T-helper 17 cell (primary cell): ENCODE measurements at regions not wholly inside any gene's neighbourhood (a gene's known extent, or its start where the extent isn't known, plus 50 kb on each side); places are given as distances from the start of the nearest gene placed in this dataset.

Experiments
- ATAC-seq: fragments of 150-1000 bp; cut with Tn5 transposase; 2 replicates; pipeline ENCODE4 v1.10.0; 2021; ENCODE audit warnings: mild to moderate bottlenecking, moderate library complexity
- DNase-seq, 3 donors: peaks; one replicate each; pipeline versions ENCODE4 v3.0.0 to v3.0.0-alpha.2; 2020 to 2021
- H3K9me3 ChIP-seq: one replicate; pipeline ENCODE4 v1.7.0; 2013; ENCODE audit warnings: low read length, mild to moderate bottlenecking; ENCODE audit not compliant: control insufficient read depth, poor library complexity, severe bottlenecking
- H3K27ac Mint-ChIP-seq: one replicate; pipeline ENCODE4 v1.8.0; 2022; ENCODE audit warnings: mild to moderate bottlenecking, moderate library complexity, mixed read lengths
- H3K27me3 Mint-ChIP-seq: one replicate; pipeline ENCODE4 v1.8.0; 2022; ENCODE audit warnings: mixed read lengths
- H3K36me3 Mint-ChIP-seq: one replicate; pipeline ENCODE4 v1.8.0; 2022; ENCODE audit warnings: low read depth, mixed read lengths
- H3K4me1 Mint-ChIP-seq: one replicate; pipeline ENCODE4 v1.8.0; 2022; ENCODE audit warnings: mild to moderate bottlenecking, mixed read lengths
- H3K4me3 Mint-ChIP-seq: one replicate; pipeline ENCODE4 v1.8.0; 2022; ENCODE audit warnings: mild to moderate bottlenecking, moderate library complexity, mixed read lengths

DNA sequence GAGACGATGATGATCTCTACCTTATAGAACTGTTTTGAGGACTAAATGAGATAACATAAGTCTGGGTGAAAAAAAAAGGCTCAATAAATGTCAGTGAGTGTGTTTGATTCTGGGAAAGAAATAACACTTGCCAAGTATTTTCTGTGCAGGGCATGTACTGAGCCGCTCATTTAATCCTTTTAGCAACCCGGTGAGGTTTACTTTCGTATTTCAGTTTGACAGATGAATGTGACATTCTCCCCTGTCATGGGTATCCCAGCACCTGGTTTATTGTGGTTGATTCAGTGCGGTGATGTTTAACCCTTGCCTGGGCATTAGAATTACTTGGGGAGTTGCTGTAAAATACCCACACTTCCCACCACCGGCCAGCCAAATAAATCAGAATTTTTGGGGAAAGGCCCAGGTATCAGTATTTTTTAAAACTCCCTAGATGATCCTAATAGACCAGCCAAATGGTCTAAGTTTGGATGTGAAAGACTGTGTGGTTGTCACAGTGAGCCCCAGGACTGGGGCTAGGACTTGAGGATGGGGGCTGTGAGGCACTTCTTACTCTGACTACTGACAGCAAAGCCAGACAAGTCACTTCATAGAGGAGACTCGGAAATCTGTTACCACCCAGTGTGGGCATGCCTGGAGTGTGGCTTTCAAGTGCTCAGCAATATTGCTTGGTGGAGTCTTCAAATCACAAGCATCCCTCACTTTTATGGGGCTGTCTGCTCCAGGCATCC, 100.2 kb upstream of the KCNG1 start:
- H3K9me3 ChIP-seq = no peaks in the 10 kb centered on the region
- ATAC-seq (no peak), DNase-seq (no peak)
- Mint-ChIP-seq H3K27ac (peak overlapping the region; percentile 37), H3K4me1 (peaks cover 9% of the 10 kb centered on the region), H3K4me3 (no peak overlapping the region), H3K27me3 (peaks cover 66% of the 10 kb centered on the region), H3K36me3 (peaks cover 4% of the 10 kb centered on the region)

DNA sequence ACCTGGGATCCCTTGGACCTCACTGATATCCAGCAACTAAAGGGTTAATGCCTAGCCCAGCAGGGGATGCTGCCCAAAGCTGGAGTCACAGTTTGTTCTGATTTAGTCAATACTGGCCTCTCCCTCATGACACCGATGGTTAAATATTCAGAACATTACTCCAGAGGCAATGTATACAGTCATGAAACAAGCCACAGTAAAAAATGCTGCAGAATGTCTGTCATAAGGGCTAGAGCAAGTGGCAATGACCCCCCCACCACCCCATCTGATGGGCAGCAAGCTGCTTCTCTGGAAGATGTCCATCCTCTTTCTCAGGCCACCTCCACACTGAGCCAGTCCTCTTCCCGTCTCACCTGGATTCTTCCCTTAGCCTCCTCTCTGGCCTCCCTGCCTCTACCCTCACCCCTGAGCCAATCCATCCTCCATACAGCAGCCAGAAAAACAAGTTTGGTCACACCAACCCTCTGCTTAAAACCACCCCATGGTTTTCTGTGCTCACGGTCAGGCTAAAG, 99.0 kb upstream of the KCNG1 start:
- Mint-ChIP-seq H3K4me1 (peaks cover 9% of the 10 kb centered on the region), H3K4me3 (no peak overlapping the region), H3K36me3 (peaks cover 4% of the 10 kb centered on the region), H3K27me3 (peaks cover 61% of the 10 kb centered on the region), H3K27ac (no peak overlapping the region)
- ATAC-seq (no peak), DNase-seq (no peak)
- H3K9me3 ChIP-seq = no peaks in the 10 kb centered on the region

DNA sequence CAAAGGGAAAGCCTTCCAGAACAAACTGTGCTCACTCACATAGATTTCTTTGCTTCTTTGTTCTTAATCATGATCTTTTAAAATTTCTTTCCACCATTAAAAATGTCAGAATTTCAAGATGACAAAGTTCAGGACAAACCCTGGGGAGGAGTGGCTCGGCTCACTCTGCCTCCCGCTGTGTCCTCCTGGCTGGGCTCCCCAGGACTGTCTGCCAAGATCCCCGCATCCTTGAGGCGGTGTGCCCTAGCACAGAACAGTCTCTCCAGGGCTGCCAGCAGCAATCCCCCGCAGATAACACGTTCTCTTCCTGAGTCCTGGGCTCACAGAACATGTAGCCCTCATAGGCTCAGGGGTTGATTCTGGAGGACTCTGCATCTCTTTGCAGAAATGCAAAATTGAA, 98.4 kb upstream of the KCNG1 start:
- Mint-ChIP-seq H3K27ac (no peak overlapping the region), H3K4me1 (peaks cover 6% of the 10 kb centered on the region), H3K36me3 (peaks cover 4% of the 10 kb centered on the region), H3K4me3 (no peak overlapping the region), H3K27me3 (peaks cover 54% of the 10 kb centered on the region)
- ATAC-seq (no peak), DNase-seq (no peak)
- H3K9me3 ChIP-seq = no peaks in the 10 kb centered on the region

DNA sequence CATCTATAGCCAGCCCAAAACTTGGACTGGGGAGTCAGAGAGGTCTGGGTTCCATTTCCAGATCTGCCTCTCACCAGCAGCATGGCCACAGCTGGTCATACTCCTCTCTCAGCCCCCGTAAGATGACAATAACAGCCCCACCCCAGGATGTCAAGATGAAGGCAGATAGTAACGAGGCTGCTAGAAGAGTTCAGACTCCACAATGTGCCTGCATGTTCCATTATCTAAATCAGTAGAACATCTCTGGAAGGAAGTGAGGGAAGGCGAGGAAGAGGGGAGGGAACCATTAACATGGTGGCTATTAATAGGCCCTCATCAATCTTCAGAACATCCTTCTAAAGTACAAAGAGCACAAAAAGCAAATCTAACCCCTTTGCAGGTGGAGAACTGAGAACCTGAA, 98.0 kb upstream of the KCNG1 start:
- ATAC-seq (no peak), DNase-seq (no peak)
- Mint-ChIP-seq H3K27ac (no peak overlapping the region), H3K4me3 (no peak overlapping the region), H3K4me1 (peaks cover 6% of the 10 kb centered on the region), H3K36me3 (peaks cover 4% of the 10 kb centered on the region), H3K27me3 (peaks cover 50% of the 10 kb centered on the region)
- no peaks in the 10 kb centered on the region for H3K9me3 ChIP-seq

DNA sequence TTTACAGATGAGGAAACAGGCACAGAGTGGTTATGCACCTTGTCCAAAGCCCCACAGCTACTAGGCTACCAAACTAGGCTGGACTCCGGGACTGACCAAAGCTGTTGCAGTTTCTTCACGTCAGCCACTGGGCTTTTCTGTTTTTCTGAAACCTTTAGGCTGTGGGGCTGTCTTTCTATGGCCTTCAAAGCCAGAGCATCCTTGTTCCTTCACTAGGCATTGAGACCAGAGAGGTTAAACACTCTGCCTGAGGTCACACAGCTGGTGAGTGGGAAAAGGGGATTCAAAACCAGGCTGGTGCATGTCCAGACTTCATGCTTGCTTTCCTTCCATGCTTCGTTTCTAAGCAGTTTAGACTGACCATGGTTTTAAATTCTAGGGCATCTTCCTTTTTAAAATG, 97.5 kb upstream of the KCNG1 start:
- Mint-ChIP-seq H3K4me1 (peaks cover 6% of the 10 kb centered on the region), H3K27me3 (peaks cover 46% of the 10 kb centered on the region), H3K27ac (no peak overlapping the region), H3K36me3 (peaks cover 4% of the 10 kb centered on the region), H3K4me3 (no peak overlapping the region)
- DNase-seq = no peak
- no peaks in the 10 kb centered on the region for H3K9me3 ChIP-seq
- ATAC-seq = no peak

DNA sequence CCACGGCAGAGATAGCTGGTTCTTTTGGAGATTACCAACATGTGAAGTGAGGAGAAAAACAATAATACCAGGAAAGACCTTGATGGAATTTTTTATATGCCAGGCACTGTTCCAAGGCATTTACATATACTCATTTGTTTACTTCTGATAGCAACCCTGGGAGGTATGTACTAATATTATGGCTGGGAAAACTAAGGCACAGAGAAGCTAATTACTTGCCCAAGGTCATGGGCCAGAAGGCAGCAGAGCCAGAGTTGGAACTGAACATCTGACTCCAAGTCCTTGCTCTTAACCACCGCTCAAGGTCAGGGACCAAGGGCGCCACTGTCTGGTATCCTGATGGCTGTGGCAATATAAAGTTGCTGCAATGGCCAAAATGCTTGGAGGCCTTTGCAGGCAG, 97.0 kb upstream of the KCNG1 start:
- Mint-ChIP-seq H3K4me1 (peaks cover 6% of the 10 kb centered on the region), H3K4me3 (no peak overlapping the region), H3K27me3 (peaks cover 41% of the 10 kb centered on the region), H3K27ac (no peak overlapping the region), H3K36me3 (peaks cover 4% of the 10 kb centered on the region)
- no peaks in the 10 kb centered on the region for H3K9me3 ChIP-seq
- DNase-seq (no peak), ATAC-seq (no peak)

DNA sequence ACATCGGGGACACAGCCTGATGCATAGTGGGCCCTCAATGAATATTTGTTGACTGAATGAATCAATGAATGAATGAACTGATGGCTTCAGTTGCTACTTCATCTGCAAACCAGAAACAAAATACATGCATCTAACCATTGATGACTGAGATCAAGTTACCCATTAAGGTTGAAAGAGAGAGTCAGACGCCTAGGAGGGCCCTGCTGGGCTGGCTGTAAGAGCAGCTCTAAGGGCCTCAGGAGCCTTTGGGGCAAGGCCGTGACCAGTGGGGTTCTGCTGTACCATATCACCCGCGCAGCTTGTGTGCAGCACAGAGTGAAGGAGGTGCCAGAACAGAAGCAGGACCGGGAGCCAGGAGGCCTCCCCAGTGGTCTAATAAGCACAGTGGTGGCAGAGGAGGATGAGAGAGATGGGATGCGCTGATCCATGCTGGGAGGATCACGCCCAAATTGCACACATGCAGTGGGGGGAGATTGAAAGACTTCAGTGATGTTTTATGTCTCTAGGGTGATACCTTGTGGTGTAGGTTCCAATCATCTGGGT, 96.1 kb upstream of the KCNG1 start:
- Mint-ChIP-seq H3K4me1 (peaks cover 6% of the 10 kb centered on the region), H3K27ac (no peak overlapping the region), H3K4me3 (no peak overlapping the region), H3K36me3 (peaks cover 4% of the 10 kb centered on the region), H3K27me3 (peaks cover 41% of the 10 kb centered on the region)
- ATAC-seq = no peak
- no peaks in the 10 kb centered on the region for H3K9me3 ChIP-seq
- DNase-seq = no peak

DNA sequence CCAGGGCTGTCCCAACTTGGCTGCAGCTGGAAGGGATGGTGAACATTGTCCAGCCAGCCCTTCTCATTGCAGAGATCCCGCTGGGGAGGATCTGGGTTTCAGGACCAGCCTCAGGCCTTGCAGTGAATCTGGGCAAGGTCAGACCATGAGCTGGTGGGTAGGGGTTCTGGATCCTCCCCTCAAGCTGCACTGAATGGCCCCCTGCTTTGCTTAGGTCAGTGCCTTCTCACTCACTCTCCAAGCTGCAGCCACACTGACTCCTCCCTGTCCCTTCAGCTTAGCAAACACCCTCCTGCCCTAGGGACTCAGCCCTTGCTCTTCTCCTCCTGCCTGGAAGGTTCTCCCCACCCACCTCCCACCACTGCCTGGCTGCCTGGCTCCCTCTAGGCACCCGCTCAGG, 95.3 kb upstream of the KCNG1 start:
- Mint-ChIP-seq H3K4me1 (peaks cover 6% of the 10 kb centered on the region), H3K4me3 (no peak overlapping the region), H3K27ac (no peak overlapping the region), H3K36me3 (peaks cover 4% of the 10 kb centered on the region), H3K27me3 (peaks cover 45% of the 10 kb centered on the region)
- no peaks in the 10 kb centered on the region for H3K9me3 ChIP-seq
- DNase-seq (no peak), ATAC-seq (no peak)

DNA sequence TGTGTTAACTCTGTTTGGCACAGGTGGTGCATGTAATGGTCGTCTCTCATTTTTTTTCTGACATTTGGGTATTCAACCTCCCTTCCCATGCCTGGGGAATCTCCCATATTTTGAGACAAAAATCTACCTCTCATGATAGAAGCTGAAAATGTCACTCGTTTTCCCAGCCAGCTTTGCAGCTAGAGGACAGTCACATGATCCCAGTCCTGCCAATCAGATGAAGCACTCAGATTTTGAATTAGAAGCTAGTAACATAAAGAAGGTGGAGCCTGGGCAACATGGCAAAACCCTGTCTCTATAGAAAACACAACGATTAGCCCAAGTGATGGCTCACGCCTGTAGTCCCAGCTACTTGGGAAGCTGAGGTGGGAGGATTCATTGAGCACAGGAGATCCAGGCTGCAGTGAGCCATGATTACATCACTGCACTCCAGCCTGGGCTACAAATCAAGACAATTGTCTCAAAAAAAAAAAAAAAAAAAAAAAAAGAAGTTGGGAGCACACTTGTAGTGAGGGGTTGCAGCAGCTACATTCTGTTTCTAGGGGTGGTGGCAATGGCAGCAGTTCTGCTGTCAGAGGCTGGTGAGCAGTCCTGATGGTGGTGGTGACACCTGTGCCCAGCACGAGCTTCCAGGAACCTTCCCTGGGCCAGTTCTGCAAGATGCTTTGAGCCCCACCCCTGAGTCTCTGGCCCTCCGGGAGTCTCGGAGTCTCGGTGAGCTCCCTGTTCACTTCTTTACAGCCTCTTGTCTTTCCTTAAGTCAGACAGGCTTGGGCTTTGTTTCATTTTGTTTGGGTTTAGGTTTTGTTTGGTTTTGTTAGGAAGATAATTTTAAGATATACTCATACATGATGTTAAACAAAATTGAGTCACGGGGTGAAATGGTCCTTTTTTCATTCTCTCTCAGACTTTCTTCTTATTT, 94.1 kb upstream of the KCNG1 start:
- H3K27me3 Mint-ChIP-seq = peaks cover 41% of the 10 kb centered on the region
- peaks cover 2% of the 10 kb centered on the region for H3K36me3 Mint-ChIP-seq
- no peaks in the 10 kb centered on the region for H3K9me3 ChIP-seq
- H3K4me1 Mint-ChIP-seq = peaks cover 2% of the 10 kb centered on the region
- no peak for ATAC-seq
- no peak for DNase-seq
- no peak overlapping the region for H3K4me3 Mint-ChIP-seq
- H3K27ac Mint-ChIP-seq = no peak overlapping the region

DNA sequence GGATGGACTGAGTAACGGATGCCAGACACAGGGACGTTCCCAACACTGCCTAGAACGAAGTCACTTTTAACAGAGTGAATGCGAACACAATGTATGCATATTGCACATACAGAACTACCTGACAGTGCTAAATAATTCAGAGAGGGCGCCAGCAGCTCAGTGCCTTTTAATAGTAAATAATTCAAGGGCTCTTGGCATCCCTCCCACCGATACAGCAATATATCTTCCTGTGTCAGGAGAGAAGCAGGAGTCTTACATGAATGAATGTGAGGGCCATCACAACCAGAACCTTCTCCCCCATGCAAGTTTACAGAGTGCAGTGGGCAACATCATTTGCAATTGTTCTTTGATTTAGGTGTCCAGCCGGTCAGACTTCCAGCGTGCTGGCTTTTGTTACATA, 88.4 kb upstream of the KCNG1 start:
- H3K9me3 ChIP-seq = no peaks in the 10 kb centered on the region
- ATAC-seq = no peak
- no peaks in the 10 kb centered on the region for H3K36me3 Mint-ChIP-seq
- H3K27me3 Mint-ChIP-seq = peaks cover 61% of the 10 kb centered on the region
- H3K4me1 Mint-ChIP-seq = peaks cover 2% of the 10 kb centered on the region
- no peak overlapping the region for H3K4me3 Mint-ChIP-seq
- H3K27ac Mint-ChIP-seq = no peak overlapping the region
- DNase-seq = no peak

DNA sequence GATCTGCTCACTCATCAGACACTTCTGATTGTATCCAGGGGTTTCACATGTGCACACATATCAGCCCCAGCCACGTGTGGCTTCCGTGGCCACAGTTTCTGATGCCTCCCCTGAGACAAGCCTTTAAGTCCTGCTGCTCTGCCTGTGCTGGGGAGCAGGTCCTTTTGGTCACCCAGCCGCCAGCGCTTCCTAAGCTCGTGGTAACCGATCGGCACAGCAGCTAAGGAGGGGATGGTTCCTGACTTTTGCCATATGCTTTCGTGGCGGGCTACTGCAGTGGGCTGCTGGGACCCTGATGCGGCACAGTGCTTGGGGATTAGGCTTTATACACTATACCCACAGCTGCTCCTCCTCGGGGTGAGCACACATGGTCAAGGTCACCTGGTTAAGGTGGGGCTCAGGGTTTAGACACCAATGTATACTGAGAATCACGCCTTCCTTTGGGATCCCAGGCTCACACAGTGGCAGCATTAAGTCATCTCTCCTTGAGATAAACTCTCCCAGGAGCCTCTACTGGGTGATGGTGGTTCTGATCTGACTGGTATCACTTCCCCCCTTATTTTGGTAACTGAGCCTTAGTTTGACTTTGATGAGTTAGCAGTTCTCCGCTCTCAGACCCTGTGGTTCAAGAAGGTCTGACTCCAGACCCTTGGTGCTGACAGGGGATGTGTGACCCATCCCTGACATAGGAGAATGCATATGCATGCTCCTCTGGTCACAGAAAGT, 85.9 kb upstream of the KCNG1 start:
- Mint-ChIP-seq H3K27ac (no peak overlapping the region), H3K4me3 (no peak overlapping the region), H3K4me1 (peaks cover 2% of the 10 kb centered on the region), H3K36me3 (no peaks in the 10 kb centered on the region), H3K27me3 (peaks cover 68% of the 10 kb centered on the region)
- no peak for ATAC-seq
- no peak for DNase-seq
- no peaks in the 10 kb centered on the region for H3K9me3 ChIP-seq

DNA sequence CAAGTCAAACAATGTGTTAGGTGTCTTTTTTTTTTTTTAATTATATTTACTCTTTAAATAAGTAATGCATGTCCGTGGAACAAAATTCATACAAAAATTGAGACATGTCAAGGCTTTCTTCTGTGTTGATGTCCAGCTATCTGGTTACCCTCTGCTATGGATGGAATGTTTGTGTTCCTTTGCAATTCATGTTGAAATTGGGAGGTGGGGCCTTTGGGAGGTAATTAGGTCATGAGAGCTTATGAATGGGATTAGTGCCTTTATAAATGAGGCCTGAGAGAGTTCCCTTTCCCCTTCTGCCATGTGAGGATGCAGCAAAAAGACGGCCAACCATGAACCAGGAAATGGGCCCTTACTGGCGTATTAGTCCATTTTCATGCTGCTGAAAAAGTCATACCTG, 83.1 kb upstream of the KCNG1 start:
- Mint-ChIP-seq H3K27ac (no peak overlapping the region), H3K4me3 (no peak overlapping the region), H3K36me3 (no peaks in the 10 kb centered on the region), H3K4me1 (no peaks in the 10 kb centered on the region), H3K27me3 (peaks cover 66% of the 10 kb centered on the region)
- H3K9me3 ChIP-seq = no peaks in the 10 kb centered on the region
- ATAC-seq = no peak
- DNase-seq = no peak
